ENCODE measurements at regions not wholly inside any gene's neighbourhood (a gene's known extent, or its start where the extent isn't known, plus 50 kb on each side); places are given as distances from the start of the nearest gene placed in this dataset.
A peak's percentile ranks its signal among the peaks of the same experiment; 100 is the strongest.

DNA sequence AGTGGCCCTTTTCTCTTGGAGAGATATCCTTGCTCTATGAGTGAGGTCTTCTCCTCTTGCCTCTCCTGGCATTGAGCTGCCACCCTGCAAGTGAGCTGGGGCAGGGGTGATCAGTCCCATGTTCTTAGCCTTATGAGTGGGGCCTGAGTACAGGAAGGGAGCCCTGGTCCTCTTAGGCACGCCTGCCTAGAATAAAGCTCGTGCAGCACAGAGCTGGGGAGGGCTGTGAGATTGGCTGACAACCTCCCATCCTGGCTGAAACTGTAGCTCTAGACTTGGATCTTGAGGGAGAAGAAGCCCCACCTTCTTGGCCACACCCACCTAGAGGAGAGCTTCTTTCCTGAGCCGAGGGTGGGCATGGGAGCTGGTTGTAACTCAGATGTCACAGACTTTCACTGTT is 305.0 kb upstream of the ZNF32 start:
- H3K27me3 ChIP-seq, result peaks cover 0 to 5% (median 0%) of the 10 kb centered on the region in 9 donors
- no peaks in the 10 kb centered on the region for H3K9me3 ChIP-seq
- no peak overlapping the region for H3K27ac ChIP-seq
- no peak overlapping the region for H3K4me3 ChIP-seq
- TF ChIP-seq POLR2A (IDR thresholded peaks at IDR 0.05), result no peak
- TF ChIP-seq, protein P1, sequence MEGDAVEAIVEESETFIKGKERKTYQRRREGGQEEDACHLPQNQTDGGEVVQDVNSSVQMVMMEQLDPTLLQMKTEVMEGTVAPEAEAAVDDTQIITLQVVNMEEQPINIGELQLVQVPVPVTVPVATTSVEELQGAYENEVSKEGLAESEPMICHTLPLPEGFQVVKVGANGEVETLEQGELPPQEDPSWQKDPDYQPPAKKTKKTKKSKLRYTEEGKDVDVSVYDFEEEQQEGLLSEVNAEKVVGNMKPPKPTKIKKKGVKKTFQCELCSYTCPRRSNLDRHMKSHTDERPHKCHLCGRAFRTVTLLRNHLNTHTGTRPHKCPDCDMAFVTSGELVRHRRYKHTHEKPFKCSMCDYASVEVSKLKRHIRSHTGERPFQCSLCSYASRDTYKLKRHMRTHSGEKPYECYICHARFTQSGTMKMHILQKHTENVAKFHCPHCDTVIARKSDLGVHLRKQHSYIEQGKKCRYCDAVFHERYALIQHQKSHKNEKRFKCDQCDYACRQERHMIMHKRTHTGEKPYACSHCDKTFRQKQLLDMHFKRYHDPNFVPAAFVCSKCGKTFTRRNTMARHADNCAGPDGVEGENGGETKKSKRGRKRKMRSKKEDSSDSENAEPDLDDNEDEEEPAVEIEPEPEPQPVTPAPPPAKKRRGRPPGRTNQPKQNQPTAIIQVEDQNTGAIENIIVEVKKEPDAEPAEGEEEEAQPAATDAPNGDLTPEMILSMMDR (IDR thresholded peaks at IDR 0.05), result no peak
- 89 to 100% (median 93%) methylated on average over 3 of the region's 3 CpGs for WGBS, 4 donors
- ATAC-seq (no peak), DNase-seq (peak in 1 of 5 donors; percentile 33)
- intact Hi-C loops (cut with DNase I), result no loop called here
- H3K36me3 ChIP-seq, result no peaks in the 10 kb centered on the region
- H3K4me1 ChIP-seq, result peaks cover 0 to 7% (median 0%) of the 10 kb centered on the region in 12 donors

DNA sequence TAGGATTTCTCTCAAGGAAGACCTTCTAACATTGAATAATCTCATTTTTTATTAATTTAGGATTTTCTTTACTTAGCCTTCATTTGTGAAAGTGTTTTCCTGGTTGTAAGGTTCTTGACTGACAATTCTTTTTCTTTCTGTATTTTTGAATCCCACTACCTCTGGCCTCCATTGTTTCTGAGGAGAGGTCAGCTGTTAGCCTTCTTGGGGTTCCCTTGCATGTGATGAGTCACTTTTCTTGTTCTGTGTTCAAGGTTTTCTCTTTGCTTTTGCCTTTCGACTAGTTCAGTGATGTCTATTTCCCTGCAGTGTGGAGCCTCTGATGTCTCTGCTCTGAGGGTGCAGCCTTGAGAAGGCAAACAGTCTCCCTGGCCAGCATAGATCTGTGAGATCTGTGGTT is 304.1 kb upstream of the ZNF32 start:
- intact Hi-C loops (cut with DNase I), result no loop called here
- peaks cover 0 to 8% (median 0%) of the 10 kb centered on the region in 12 donors for H3K9me3 ChIP-seq
- WGBS, 4 donors, result 97 to 100% (median 99%) methylated on average over 1 of the region's 1 CpG
- DNase-seq (no peak), ATAC-seq (no peak)
- no peak overlapping the region for H3K4me3 ChIP-seq
- peaks cover 0 to 5% (median 0%) of the 10 kb centered on the region in 9 donors for H3K27me3 ChIP-seq
- no peaks in the 10 kb centered on the region for H3K4me1 ChIP-seq
- H3K27ac ChIP-seq, result no peak overlapping the region
- TF ChIP-seq, protein P1 (IDR thresholded peaks at IDR 0.05), result no peak
- TF ChIP-seq POLR2A (IDR thresholded peaks at IDR 0.05), result no peak
- H3K36me3 ChIP-seq, result no peaks in the 10 kb centered on the region

DNA sequence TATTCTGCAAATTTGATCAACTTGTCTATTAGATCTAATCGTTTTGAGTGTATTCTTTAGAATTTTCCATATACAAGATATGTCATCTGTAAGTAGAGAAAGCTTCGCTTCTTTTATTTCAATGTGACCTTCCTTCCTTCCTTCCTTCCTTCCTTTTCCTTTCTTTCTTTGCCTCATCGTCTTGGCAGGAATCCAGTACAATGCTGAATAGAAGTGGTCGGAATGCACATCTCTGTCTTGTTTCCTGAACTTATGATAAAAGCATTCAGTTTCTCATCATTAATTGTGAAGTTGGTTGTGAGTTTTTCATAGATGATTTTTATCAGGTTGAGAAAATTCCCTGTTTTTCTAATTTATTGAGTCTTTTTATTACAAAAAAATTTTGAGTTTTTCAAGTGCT is 300.7 kb upstream of the ZNF32 start:
- Histone ChIP-seq H3K4me1 (peaks cover 0 to 5% (median 0%) of the 10 kb centered on the region in 12 donors), H3K36me3 (no peaks in the 10 kb centered on the region), H3K27me3 (peaks cover 0 to 5% (median 0%) of the 10 kb centered on the region in 9 donors), H3K4me3 (no peak overlapping the region), H3K27ac (no peak overlapping the region), H3K9me3 (peaks cover 0 to 12% (median 0%) of the 10 kb centered on the region in 12 donors)
- DNase-seq (no peak), ATAC-seq (no peak)
- 42 to 55% (median 47%) methylated on average over 4 of the region's 4 CpGs for WGBS, 4 donors
- TF ChIP-seq, protein P1 (IDR thresholded peaks at IDR 0.05), result no peak
- no peak for TF ChIP-seq POLR2A (IDR thresholded peaks at IDR 0.05)
- intact Hi-C loops (cut with DNase I), result no loop called here

DNA sequence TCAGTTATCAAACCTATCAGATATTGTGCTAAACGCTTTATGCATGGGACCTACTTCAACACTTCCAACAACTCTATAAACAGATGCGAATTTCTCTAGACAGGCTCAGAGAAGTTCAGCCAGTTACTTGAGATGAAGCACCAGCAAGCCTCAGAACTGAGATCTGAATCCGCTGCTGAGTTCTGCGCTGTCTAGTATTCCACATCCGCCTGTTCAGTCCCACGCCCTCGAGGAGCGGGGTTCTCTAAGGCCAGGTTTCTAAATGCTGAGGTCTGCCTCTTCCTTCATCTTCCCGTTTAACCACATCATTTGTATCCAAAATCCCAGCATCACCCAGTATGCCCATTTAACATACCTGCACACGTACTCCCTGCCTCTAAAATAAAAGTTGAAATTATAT is 297.8 kb upstream of the ZNF32 start:
- Histone ChIP-seq H3K4me3 (no peak overlapping the region), H3K27ac (no peak overlapping the region), H3K9me3 (peaks cover 0 to 12% (median 0%) of the 10 kb centered on the region in 12 donors), H3K4me1 (peaks cover 0 to 22% (median 11%) of the 10 kb centered on the region in 12 donors), H3K36me3 (no peaks in the 10 kb centered on the region), H3K27me3 (no peaks in the 10 kb centered on the region)
- ATAC-seq (no peak), DNase-seq (no peak)
- intact Hi-C loops (cut with DNase I), result no loop called here
- 96 to 98% (median 97%) methylated on average over 10 of the region's 10 CpGs for WGBS, 4 donors
- no peak for TF ChIP-seq POLR2A (IDR thresholded peaks at IDR 0.05)
- TF ChIP-seq, protein P1 (IDR thresholded peaks at IDR 0.05), result no peak
